H1 (cell line): ENCODE measurements at regions not wholly inside any gene's neighbourhood (a gene's known extent, or its start where the extent isn't known, plus 50 kb on each side); places are given as distances from the start of the nearest gene placed in this dataset.

Experiments
- KDM1A ChIP-seq: fragments of 200-600, 300-600 bp; sonication (generic); IDR thresholded peaks from 2 replicates; pipeline ENCODE4 v1.7.1; 2016; ENCODE audit warnings: mild to moderate bottlenecking, low read length, borderline replicate concordance
- RAD21 ChIP-seq, 2 experiments: IDR thresholded peaks in 1 of 2; conservative IDR thresholded peaks in 1 of 2; 2 replicates each; pipeline ENCODE4 v1.6.1; 2011; ENCODE audit warnings: low read depth in 2 of 2, low read length in 2 of 2, improper control_type of control experiment in 1 of 2, inconsistent platforms in 1 of 2, mild to moderate bottlenecking in 1 of 2, moderate library complexity in 1 of 2
- SIN3A ChIP-seq, 2 experiments: IDR thresholded peaks in 1 of 2; conservative IDR thresholded peaks in 1 of 2; 2 replicates each; pipeline ENCODE4 v1.6.1; 2011 to 2012; ENCODE audit warnings: low read length in 2 of 2, improper control_type of control experiment in 1 of 2, low read depth in 1 of 2, mild to moderate bottlenecking in 1 of 2

GRCh38 chr20:53801609-53802370 is 208.2 kb upstream of the ZNF217 start (continued):
- TF ChIP-seq SIN3A (conservative IDR thresholded peaks at IDR 0.05 in 1 of 2, IDR thresholded peaks at IDR 0.05 in 1 of 2; ENCODE audit: low read depth in 1 of 2, low read length in 2 of 2) (no peak), RAD21 (IDR thresholded peaks at IDR 0.05 in 1 of 2, conservative IDR thresholded peaks at IDR 0.05 in 1 of 2; ENCODE audit: low read depth in 2 of 2, low read length in 2 of 2) (no peak), KDM1A (no peak)
